HG03064 (cell line): ENCODE measurements at regions not wholly inside any gene's neighbourhood (a gene's known extent, or its start where the extent isn't known, plus 50 kb on each side); places are given as distances from the start of the nearest gene placed in this dataset.
"Not testable (repeated sequence)": the region's sequence is repeated elsewhere in the genome, so short reads cannot be mapped to it uniquely, and the experiment has no call there.

ENCODE experiments used
- ATAC-seq: cut with Tn5 transposase; IDR thresholded peaks from one replicate; pipeline ENCODE4 v1.9.1; 2021; ENCODE audit warnings: low read depth; ENCODE audit not compliant: unreplicated experiment

DNA sequence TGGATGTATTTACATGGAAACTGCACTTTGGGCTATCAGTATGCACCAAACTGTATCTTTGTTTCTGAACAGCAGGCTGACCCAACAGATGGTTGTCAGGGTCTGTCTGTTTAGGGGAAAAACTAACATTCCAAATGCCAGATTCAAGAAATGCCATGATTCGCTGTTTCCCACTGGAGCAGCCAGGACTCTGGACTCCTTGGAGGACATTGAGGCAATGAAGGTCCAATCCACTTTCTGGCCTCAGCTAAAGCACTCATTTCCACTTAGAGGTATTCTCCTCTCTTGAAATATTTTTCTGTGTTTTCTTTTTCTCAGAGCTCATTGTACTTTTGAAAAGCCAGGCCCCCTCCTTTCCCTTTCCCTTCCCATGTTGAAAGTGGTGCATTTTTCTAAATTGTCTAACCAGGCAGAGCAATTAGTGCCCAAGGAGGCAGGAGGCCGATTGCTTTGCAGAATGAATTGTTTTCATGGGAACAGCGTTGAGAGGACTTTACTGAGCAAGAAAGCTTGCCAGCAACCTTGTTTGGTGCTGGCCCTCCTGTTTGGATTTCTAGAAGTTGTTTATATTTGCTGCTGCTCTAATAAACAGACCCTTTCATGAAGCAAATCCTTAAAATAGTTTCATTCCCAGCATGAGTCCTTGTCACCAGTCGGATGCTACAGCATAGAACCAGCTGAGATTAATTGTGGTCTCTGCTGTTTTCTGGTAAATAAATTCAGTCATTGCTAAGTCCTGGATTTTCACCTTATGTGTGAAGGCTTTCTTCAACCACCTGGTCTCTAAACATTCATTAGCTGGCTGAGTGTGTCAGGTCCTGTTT is 132.8 kb upstream of the TAF11L2 start:
- ATAC-seq: no peak

DNA sequence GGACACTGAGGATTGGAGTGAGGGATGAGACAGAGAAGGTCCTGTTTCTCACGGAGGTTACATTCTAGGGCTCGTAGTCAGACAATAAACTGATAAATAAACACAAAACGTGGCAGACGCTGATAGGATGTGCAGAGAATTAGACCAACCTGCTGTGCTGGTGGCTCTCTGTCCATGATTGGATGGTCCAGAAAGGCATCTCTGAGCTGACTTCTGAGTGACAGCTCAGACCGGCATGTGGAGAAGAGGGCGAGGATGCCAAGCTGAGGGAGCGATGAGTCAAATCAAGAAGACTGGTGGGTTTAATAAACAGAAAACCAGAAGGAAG is 132.3 kb upstream of the TAF11L2 start:
- no peak for ATAC-seq

DNA sequence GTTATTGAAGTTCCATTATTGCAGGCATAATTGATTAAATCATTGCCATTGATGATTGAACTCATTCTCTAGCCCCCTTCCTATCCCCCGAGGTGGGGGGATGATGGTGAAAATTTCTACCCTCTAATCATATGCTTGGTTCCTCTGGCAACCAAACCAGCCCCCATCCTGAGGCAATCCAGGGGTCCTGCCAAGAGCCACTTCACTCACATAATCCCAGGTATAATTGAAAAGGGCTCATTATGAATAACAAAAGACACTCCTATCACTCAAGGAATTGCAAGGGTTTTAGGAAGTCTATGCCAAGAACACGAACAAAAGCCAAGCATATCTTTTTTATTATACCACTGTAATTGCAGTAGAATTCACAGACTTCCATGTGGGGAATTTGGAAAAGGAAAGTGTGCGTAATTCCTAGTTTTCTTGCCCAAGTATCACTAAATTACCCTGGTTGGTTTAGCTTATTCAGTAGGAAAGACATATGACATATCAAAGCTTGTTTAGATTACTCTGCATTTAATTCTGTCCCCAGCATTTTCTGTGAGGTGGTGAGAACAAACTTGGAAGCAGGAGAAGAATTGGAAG is 130.7 kb upstream of the TAF11L2 start:
- no peak for ATAC-seq

GRCh38 chr5:17370651-17371050 is 127.4 kb upstream of the TAF11L2 start:
- no peak for ATAC-seq

DNA sequence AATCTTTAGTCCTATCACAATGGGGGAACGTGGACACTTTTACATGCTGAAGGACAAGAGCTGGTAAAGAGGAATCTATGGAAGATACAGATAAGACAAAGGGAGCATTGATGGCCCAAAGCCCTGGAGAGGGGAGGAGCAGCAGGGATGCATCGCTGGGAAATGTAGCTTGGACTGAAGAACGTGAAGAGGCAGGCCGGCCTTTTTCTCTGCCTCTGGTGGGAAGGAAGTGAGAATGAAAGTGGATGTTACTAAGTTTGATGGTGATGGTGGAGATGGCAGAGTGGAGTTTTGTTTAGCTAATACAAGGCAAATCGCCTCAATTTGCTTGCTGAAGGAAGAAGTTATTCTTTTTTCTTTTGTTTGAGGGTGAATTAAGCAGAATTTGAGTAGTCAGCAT is 124.6 kb upstream of the TAF11L2 start:
- ATAC-seq: no peak

DNA sequence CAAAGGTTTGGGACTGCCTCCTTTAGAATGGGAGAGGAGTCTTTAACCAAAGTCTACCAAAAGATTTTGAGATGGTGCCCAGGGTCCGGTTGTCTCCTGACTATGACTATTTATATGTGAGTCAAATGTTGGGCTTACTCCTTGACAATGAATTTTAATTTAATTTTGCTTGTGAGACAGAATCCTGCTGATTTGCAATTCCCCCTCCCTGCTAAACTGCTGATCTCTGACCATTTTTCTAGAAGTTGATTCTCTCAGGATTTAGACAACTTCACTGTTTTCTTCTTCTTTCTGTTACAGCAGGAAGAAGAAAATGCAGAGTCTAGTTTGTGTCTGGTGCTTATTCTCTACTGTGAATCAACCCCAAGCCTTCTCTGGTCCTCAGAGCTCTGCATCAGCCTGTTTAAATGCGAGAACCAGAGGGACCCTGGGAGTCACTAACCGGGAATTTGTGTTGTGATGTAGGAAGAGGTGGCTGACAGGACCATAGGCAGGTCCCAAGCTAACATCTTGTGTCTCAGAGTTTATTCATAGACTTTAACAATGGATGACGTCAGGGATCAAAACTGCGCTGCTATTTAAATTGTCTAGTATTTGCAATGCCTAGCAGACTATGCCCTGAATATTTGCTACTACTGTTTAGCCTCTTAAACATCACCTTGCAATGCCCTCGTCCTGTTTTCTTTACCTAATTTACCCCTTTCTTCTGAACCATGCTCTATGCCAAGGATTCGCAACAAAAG is 124.0 kb upstream of the TAF11L2 start:
- no peak for ATAC-seq

DNA sequence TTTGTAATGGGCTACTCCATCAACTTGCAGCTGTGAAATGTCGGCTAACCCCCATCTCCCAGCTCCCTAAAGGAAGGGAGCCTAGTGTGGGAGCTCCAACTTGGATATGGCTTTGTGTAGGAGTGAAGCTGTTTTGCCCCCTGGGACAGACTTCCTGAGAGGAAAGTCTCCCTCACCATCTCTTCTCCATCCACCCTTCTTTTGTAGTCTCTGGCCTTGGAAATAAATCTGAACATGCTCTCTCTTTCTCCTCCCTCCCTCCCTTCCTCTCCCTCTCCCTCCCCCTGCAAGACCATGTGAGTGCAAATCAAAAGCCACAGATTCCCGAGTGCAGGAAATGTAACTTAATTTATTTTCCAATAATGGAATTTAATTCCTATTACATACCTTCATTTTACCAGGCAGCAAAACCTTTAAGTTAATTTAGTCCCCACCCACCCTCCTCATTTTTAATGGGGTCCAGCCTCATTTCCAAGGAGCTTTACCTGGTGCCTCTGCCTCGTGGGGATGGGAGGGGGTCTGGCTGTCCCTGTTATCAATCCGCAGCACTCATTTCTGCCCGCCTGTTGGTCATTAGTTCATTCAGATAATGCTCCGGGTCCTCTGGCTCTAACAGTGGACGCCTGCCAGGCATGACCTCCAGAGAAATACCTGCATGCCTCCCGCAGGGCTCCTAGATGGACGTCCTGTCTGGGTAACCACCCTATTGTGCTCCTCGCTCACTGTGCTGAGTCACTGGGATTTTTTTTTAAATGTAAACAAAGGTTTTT is 122.9 kb upstream of the TAF11L2 start:
- no peak for ATAC-seq

- not testable (repeated sequence) for ATAC-seq
Measured at GRCh38 chr5:17375886-17376285, 122.1 kb upstream of the TAF11L2 start.

GRCh38 chr5:17378346-17378997 is 119.6 kb upstream of the TAF11L2 start:
- ATAC-seq: no peak

- ATAC-seq: no peak
Measured at GRCh38 chr5:17379100-17379951, 118.7 kb upstream of the TAF11L2 start.

- no peak for ATAC-seq
Measured at GRCh38 chr5:17381932-17382331, 116.1 kb upstream of the TAF11L2 start.

DNA sequence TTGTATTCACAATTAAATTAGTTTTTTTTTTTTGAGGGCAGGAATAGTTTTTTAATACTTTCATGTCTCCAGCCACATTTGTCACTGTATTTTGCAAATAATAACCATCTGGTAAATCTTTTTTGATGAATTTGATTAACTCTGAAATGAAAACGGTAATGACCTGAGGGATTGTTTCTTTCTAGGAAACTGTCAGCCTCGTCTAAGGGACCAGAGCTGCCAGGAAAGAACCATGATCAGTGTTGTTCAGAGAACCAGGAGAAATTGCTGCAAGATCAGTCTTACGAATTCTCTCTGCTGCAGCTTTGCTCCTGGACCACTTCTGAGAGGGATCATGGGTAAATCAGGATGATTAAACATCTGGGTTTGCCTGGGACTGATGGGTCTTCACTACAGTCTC is 114.5 kb upstream of the TAF11L2 start:
- no peak for ATAC-seq

DNA sequence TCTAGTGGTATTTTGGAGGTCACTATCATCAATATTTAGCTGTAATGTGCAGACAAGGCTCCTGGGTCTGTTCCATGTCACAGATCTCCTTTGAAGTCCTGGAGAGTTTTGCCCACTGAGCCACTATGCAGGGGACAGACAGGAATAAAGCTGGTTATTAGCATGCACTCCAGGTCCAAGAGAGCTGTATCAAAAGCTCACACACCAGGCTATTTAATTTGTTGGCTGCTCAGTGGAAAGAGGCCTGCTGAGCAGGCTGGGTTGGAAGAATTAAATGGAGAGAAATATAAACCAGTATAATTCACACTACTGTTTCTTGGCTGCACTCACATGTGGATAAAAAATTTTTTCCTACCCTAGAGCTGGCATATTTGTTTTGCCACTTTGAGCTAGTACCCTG is 113.8 kb upstream of the TAF11L2 start:
- no peak for ATAC-seq

GRCh38 chr5:17388717-17389116 is 109.3 kb upstream of the TAF11L2 start:
- no peak for ATAC-seq

DNA sequence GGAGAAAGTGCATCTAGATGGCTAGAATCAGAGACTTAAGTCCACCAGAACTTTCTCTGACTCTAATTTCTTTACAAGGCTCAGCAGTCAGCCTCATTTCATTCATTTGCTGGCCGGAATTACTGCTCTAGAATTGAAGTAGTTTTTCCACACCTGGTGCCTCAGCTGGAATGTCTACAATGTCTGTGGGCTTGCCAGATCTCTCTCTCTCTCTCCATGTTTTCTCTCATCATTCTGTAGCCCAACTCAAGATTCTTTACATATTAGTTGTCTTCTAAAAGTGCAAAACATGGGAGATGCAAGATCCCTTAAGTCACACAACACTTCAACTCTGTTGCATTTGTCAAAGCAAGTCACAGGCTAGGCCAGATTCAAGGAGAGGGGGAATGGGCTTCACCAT is 103.9 kb upstream of the TAF11L2 start:
- ATAC-seq: no peak

DNA sequence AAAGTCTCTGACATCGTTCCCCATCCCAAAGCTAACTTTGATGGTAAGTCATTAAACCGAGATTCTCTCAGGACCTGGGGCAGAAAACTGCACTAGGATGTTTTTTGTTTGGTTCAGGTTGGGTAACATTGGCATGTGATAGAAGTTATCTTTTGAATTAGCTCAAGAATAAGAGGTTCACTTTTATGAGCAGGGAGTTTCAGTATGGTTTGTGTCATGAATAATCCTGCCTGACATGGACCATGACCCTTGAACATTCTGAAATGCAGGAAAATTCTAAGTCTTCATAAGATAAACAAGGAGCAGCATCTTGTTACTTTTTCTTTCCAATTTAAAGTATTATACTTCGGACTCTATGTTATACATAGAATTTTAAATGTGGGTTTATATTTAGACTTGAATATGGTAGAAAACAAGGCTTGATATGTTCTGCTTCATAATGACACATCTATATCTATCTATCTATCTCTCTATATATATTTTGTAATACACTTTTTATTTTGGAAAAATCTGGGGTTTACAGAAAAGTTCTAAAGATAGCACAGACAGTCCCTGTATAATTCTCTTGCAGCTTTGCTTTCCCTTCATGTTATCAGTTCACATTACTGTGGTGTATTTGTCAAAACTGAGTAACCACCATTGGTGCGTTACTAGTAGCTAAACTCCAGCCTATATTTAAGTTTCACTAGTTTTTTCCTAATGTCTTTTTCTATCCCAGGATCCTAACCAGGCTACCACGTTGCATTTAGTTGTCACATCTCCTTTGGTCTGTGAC is 102.7 kb upstream of the TAF11L2 start:
- ATAC-seq: no peak

DNA sequence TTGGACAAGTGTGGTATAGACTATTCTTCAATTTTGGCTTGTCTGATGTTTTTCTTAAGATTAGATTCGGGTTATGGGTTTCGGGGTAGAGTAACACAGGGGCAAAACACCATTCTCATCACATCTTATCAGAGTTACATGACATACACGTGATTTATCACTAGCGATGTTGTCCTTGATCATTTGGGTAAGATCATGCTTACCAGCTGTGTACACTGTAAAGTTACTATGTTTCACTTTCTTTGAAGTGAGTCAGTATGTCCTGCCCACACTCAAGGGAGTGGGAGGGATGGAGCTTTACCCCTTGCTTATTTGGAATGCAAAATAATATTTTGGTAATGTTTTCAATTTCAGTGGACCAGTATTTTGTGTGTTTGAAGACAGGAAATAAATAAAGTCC is 101.8 kb upstream of the TAF11L2 start:
- ATAC-seq: no peak

DNA sequence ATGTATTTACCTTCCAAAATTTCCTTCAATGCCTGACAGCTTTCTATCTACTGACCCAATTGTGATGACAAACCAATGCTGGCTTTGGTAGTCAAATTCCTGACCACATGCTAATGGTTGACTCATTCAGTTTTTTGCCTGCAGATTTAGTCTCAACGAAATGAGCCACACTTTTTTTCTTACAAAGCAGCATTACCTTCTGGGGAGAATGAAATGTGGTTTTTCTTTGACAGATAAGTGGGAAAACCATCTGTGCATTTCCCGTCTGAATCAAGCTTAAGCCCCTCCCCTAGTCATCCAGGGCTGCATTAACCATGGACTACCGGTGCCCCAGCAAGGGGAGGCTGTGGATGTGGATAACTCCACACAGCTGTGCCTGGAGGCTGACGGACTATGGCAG is 99.6 kb upstream of the TAF11L2 start:
- ATAC-seq: no peak
